OCI-LY7 (cell line): ENCODE measurements at regions not wholly inside any gene's neighbourhood (a gene's known extent, or its start where the extent isn't known, plus 50 kb on each side); places are given as distances from the start of the nearest gene placed in this dataset.

ENCODE experiments used
- BruUV-seq: library from RNA; stranded (reverse); fragments of 400-500 nt; replicated peaks from 2 replicates; lab custom pipeline; 2021; lab: Mats Ljungman, UMichigan
- CTCF ChIA-PET: fragments of 300-600 bp; sonication (Branson Sonifier 250); formaldehyde crosslinking; loops from one replicate; lab custom pipeline; 2022; ENCODE audit warnings: antibody characterized with exemption; ENCODE audit not compliant: unreplicated experiment; lab: Charles Lee
- POLR2A ChIA-PET: fragments of 300-600 bp; sonication (Branson Sonifier 250); formaldehyde crosslinking; loops from one replicate; lab custom pipeline; 2022; ENCODE audit warnings: antibody characterized with exemption; lab: Charles Lee
- DNase-seq: peaks from one replicate; pipeline ENCODE4 v3.0.0-alpha.2; 2015; ENCODE audit warnings: low spot score
- H2AFZ ChIP-seq: fragments of 200-600 bp; sonication (generic), shearing (Covaris generic); 2 replicates; pipeline ENCODE4 v1.6.1; 2014; ENCODE audit warnings: mild to moderate bottlenecking, antibody characterized with exemption, low read length, moderate library complexity
- H3K27ac ChIP-seq: fragments of 200-600 bp; sonication (generic); 2 replicates; pipeline ENCODE4 v1.5.1; 2014; ENCODE audit warnings: mixed run types, low read depth, mild to moderate bottlenecking, moderate library complexity, low read length, inconsistent platforms; ENCODE audit not compliant: poor library complexity, severe bottlenecking
- H3K36me3 ChIP-seq: fragments of 200-600 bp; sonication (generic); 2 replicates; pipeline ENCODE4 v1.6.1; 2014; ENCODE audit warnings: mild to moderate bottlenecking, antibody characterized with exemption, low read length, moderate library complexity, mixed read lengths; ENCODE audit not compliant: insufficient read depth
- H3K4me1 ChIP-seq: fragments of 200-600 bp; sonication (generic); 2 replicates; pipeline ENCODE4 v1.5.1; 2014; ENCODE audit warnings: mild to moderate bottlenecking, low read length; ENCODE audit not compliant: insufficient read depth, poor library complexity, severe bottlenecking
- H3K4me2 ChIP-seq: fragments of 200-600 bp; sonication (generic); 2 replicates; pipeline ENCODE4 v1.6.1; 2014; ENCODE audit warnings: mild to moderate bottlenecking, low read length
- H3K4me3 ChIP-seq: fragments of 200-600 bp; sonication (generic); 2 replicates; pipeline ENCODE4 v1.5.1; 2014; ENCODE audit warnings: mild to moderate bottlenecking, low read depth, low read length; ENCODE audit not compliant: poor library complexity, severe bottlenecking
- H3K79me2 ChIP-seq: fragments of 200-600 bp; sonication (generic); 2 replicates; pipeline ENCODE4 v1.6.1; 2016; ENCODE audit warnings: low read depth, mild to moderate bottlenecking, low read length, moderate library complexity, mixed read lengths; ENCODE audit not compliant: insufficient read depth
- H3K9me2 ChIP-seq: fragments of 200-600 bp; sonication (generic); 2 replicates; pipeline ENCODE4 v1.6.1; 2016; ENCODE audit warnings: mild to moderate bottlenecking, low read length, mixed read lengths; ENCODE audit not compliant: insufficient read depth
- H3K9me3 ChIP-seq: fragments of 200-600 bp; sonication (generic); 2 replicates; pipeline ENCODE4 v1.6.1; 2014; ENCODE audit warnings: mild to moderate bottlenecking, mixed run types, low read length, mixed read lengths
- H4K20me1 ChIP-seq: fragments of 200-600 bp; sonication (generic); 2 replicates; pipeline ENCODE4 v1.6.1; 2014; ENCODE audit warnings: mild to moderate bottlenecking, antibody characterized with exemption, low read length, moderate library complexity, mixed read lengths; ENCODE audit not compliant: insufficient read depth
- EZH2phosphoT487 ChIP-seq: fragments of 200-600 bp; sonication (generic); IDR thresholded peaks from 2 replicates; pipeline ENCODE4 v1.6.1; 2018; ENCODE audit warnings: low read depth, borderline replicate concordance, mild to moderate bottlenecking, mixed run types, antibody characterized with exemption, low read length, moderate library complexity, mixed read lengths
- intact Hi-C: fragments of 100-400 bp; cut with micrococcal nuclease; formaldehyde crosslinking; loops from one replicate; pipeline ENCODE4 v1.10.0; 2022; ENCODE audit not compliant: unreplicated experiment
- TF ChIP-seq, protein P1 (sequence below): fragments of 200-600 bp; sonication (generic); conservative IDR thresholded peaks from 2 replicates; pipeline ENCODE4 v1.5.1; 2014; ENCODE audit warnings: mild to moderate bottlenecking, antibody characterized with exemption, low read length, moderate library complexity, mixed read lengths

DNA sequence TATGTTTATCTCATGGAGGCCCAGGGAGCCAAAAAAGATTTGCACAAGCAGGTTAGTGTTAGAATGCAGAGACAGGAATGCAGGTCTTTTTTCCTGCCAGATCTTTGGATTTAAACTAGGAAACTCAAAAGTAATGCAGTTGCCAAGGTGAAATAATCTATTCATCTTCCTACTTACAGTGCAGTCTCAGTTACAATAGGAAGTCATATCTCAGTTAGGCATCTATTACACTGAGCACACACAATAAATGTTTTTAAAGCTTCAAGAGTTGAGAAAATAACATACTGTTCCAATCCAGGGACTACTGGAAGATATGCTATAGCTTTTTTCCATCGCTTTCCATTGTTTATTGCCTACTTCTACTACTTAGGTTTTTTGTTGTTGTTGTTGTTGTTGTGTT is 279.3 kb upstream of the E2F7 start:
- CTCF ChIA-PET: no interaction called here
- BruUV-seq: no TSS peak
- Histone ChIP-seq H2AFZ (no peak overlapping the region), H4K20me1 (no peaks in the 10 kb centered on the region), H3K36me3 (no peaks in the 10 kb centered on the region), H3K4me3 (no peak overlapping the region), H3K4me1 (no peaks in the 10 kb centered on the region), H3K4me2 (no peak overlapping the region), H3K9me2 (no peaks in the 10 kb centered on the region), H3K9me3 (no peaks in the 10 kb centered on the region), H3K27ac (no peak overlapping the region), H3K79me2 (no peaks in the 10 kb centered on the region)
- intact Hi-C loops: no loop called here
- POLR2A ChIA-PET: no interaction called here
- TF ChIP-seq, protein P1, sequence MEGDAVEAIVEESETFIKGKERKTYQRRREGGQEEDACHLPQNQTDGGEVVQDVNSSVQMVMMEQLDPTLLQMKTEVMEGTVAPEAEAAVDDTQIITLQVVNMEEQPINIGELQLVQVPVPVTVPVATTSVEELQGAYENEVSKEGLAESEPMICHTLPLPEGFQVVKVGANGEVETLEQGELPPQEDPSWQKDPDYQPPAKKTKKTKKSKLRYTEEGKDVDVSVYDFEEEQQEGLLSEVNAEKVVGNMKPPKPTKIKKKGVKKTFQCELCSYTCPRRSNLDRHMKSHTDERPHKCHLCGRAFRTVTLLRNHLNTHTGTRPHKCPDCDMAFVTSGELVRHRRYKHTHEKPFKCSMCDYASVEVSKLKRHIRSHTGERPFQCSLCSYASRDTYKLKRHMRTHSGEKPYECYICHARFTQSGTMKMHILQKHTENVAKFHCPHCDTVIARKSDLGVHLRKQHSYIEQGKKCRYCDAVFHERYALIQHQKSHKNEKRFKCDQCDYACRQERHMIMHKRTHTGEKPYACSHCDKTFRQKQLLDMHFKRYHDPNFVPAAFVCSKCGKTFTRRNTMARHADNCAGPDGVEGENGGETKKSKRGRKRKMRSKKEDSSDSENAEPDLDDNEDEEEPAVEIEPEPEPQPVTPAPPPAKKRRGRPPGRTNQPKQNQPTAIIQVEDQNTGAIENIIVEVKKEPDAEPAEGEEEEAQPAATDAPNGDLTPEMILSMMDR: no peak
- no peak for TF ChIP-seq EZH2phosphoT487
- no peak for DNase-seq

DNA sequence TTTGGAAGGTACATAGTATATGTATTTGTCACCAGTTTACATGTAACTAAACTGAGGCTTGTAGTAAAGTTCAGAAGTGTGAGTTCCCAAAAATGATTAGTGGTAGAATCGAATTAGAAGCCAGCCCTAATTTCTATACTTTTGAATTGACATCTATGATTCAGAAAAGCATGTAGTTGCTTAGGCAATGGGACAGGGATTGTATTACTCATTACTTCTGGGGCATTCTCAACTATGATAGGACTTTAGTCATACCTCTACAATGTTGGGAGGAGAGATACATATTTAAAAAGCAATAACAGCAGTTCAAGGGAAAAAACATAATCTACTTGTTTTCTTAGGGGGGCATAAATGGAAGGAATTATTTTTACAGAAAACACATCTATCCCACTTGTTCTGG is 277.9 kb upstream of the E2F7 start:
- no peaks in the 10 kb centered on the region for H3K36me3 ChIP-seq

DNA sequence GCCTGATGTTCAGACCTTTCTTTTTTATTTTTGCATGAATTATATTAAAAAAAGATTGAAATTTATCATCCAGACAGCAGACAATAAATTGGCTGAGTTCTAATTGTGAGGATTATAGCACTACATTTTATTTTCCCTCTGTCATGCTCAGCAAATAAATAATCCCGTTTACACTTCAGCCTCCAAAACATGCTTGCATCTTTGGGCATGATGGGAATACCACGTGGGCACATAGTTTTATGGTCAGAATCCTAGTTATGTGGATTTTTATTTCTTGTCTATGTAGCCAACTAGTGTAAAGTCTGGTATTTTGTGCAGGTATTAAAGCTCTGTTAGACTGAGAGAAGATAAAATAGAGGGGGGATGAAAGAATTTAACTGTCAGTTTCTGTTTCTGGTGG is 276.9 kb upstream of the E2F7 start:
- Histone ChIP-seq H3K27ac (no peak overlapping the region), H3K79me2 (no peaks in the 10 kb centered on the region), H3K4me2 (no peak overlapping the region), H3K4me3 (no peak overlapping the region), H3K9me2 (no peaks in the 10 kb centered on the region), H3K9me3 (no peaks in the 10 kb centered on the region), H3K36me3 (no peaks in the 10 kb centered on the region), H2AFZ (no peak overlapping the region), H4K20me1 (no peaks in the 10 kb centered on the region), H3K4me1 (no peaks in the 10 kb centered on the region)
- TF ChIP-seq, protein P1: no peak
- no peak for TF ChIP-seq EZH2phosphoT487
- CTCF ChIA-PET: no interaction called here
- no peak for DNase-seq
- BruUV-seq: no TSS peak
- POLR2A ChIA-PET: no interaction called here
- intact Hi-C loops: no loop called here

More for the DNA sequence above, 277.9 kb upstream of the E2F7 start:
- Histone ChIP-seq H3K27ac (no peak overlapping the region), H3K4me2 (no peak overlapping the region), H3K9me3 (no peaks in the 10 kb centered on the region), H4K20me1 (no peaks in the 10 kb centered on the region), H3K4me3 (no peak overlapping the region), H3K9me2 (no peaks in the 10 kb centered on the region), H3K4me1 (no peaks in the 10 kb centered on the region), H3K79me2 (no peaks in the 10 kb centered on the region), H2AFZ (no peak overlapping the region)
- no peak for DNase-seq
- intact Hi-C loops: no loop called here
- TF ChIP-seq, protein P1: no peak
- no TSS peak for BruUV-seq
- ChIA-PET CTCF (no interaction called here), POLR2A (no interaction called here)
